GM12878 (cell line): ENCODE measurements at regions not wholly inside any gene's neighbourhood (a gene's known extent, or its start where the extent isn't known, plus 50 kb on each side); places are given as distances from the start of the nearest gene placed in this dataset.

ENCODE experiments used
- ATAC-seq: fragments of 200-7000 bp; cut with Tn5 transposase; 3 replicates; pipeline ENCODE4 v1.9.1; 2020; ENCODE audit warnings: mild to moderate bottlenecking, moderate library complexity
- BruUV-seq: library from RNA; stranded (reverse); fragments of 400-500 nt; replicated peaks from 2 replicates; lab custom pipeline; 2021; lab: Mats Ljungman, UMichigan
- CTCF ChIA-PET: fragments of 300-600 bp; sonication (Branson Sonifier 250); formaldehyde crosslinking; extraction: SDS; loops from one replicate; lab custom pipeline; 2021; ENCODE audit warnings: inconsistent platforms; lab: Yijun Ruan, JAX
- POLR2A ChIA-PET: fragments of 350-600 bp; formaldehyde crosslinking; extraction: SDS; loops from one replicate; lab custom pipeline; 2021; ENCODE audit warnings: inconsistent platforms; lab: Charles Lee
- RAD21 ChIA-PET: fragments of 300-600 bp; sonication (Branson Sonifier 250); formaldehyde crosslinking; loops from one replicate; lab custom pipeline; 2023; ENCODE audit warnings: antibody characterized with exemption; ENCODE audit not compliant: unreplicated experiment; lab: Charles Lee
- SMC1A ChIA-PET: fragments of 300-600 bp; sonication (Branson Sonifier 250); formaldehyde crosslinking; loops from one replicate; lab custom pipeline; 2023; ENCODE audit not compliant: unreplicated experiment, uncharacterized antibody; lab: Charles Lee
- DNase-seq: peaks from one replicate; pipeline ENCODE4 v3.0.0-alpha.2; 2011; ENCODE audit warnings: low read depth, low spot score
- FAIRE-seq: peaks from 3 replicates; lab custom pipeline; 2011; peaks lifted over from hg19 to GRCh38; lab: Jason Lieb, UNC
- H2AFZ ChIP-seq: 2 replicates; pipeline ENCODE4 v1.6.0; 2011; ENCODE audit warnings: low read depth, low read length, control low read depth; ENCODE audit not compliant: control insufficient read depth
- H3K27ac ChIP-seq: 2 replicates; pipeline ENCODE4 v1.5.1; 2011; ENCODE audit warnings: control low read depth; ENCODE audit not compliant: control insufficient read depth, insufficient read depth
- H3K27me3 ChIP-seq, 2 experiments: replicated peaks in 1 of 2; 2 replicates each; pipeline versions ENCODE4 v1.6.0 to v1.6.1; 2011; ENCODE audit warnings: low read length in 1 of 2; ENCODE audit not compliant: control insufficient read depth in 2 of 2, insufficient read depth in 2 of 2
- H3K36me3 ChIP-seq, 2 experiments: 2 replicates each; pipeline ENCODE4 v1.5.1; 2011; ENCODE audit warnings: low read length in 1 of 2; ENCODE audit not compliant: control insufficient read depth in 2 of 2, insufficient read depth in 2 of 2
- H3K4me1 ChIP-seq: 2 replicates; pipeline ENCODE4 v1.6.1; 2011; ENCODE audit warnings: mild to moderate bottlenecking, low read length, moderate library complexity, mixed read lengths; ENCODE audit not compliant: control insufficient read depth, insufficient read depth
- H3K4me2 ChIP-seq: 2 replicates; pipeline ENCODE4 v1.6.0; 2011; ENCODE audit warnings: control low read depth; ENCODE audit not compliant: control insufficient read depth, insufficient read depth
- H3K4me3 ChIP-seq: fragments of 200-600 bp; sonication (generic); 2 replicates; pipeline ENCODE4 v1.5.1; 2016
- H3K79me2 ChIP-seq: 2 replicates; pipeline ENCODE4 v1.6.0; 2011; ENCODE audit warnings: low read length; ENCODE audit not compliant: control insufficient read depth, insufficient read depth
- H3K9ac ChIP-seq: 2 replicates; pipeline ENCODE4 v1.8.0; 2011; ENCODE audit warnings: low read length, control low read depth, mixed read lengths; ENCODE audit not compliant: control insufficient read depth, insufficient read depth
- H3K9me3 ChIP-seq: replicated peaks from 3 replicates; pipeline ENCODE4 v1.5.1; 2011; ENCODE audit warnings: mild to moderate bottlenecking, low read length; ENCODE audit not compliant: control insufficient read depth, insufficient read depth
- H4K20me1 ChIP-seq: 2 replicates; pipeline ENCODE4 v1.6.0; 2011; ENCODE audit not compliant: control insufficient read depth, insufficient read depth
- CBFB ChIP-seq: IDR thresholded peaks from 2 replicates; pipeline ENCODE4 v1.6.1; 2016; ENCODE audit warnings: antibody characterized with exemption, low read depth
- HDAC2 ChIP-seq: fragments of 200-600 bp; sonication (generic); IDR thresholded peaks from 2 replicates; pipeline ENCODE4 v1.6.1; 2017
- JUND ChIP-seq: IDR thresholded peaks from 2 replicates; pipeline ENCODE4 v1.6.1; 2012; ENCODE audit warnings: low read depth, mild to moderate bottlenecking, low read length, improper control_type of control experiment, moderate library complexity
- NFIC ChIP-seq: IDR thresholded peaks from 2 replicates; pipeline ENCODE4 v1.6.1; 2012; ENCODE audit warnings: low read depth, mild to moderate bottlenecking, inconsistent platforms, low read length, moderate library complexity
- SMARCA5 ChIP-seq: fragments of 450-650 bp; IDR thresholded peaks from 2 replicates; pipeline ENCODE4 v1.6.1; 2017; ENCODE audit warnings: mild to moderate bottlenecking
- SRF ChIP-seq, 2 experiments: IDR thresholded peaks; 2 replicates each; pipeline ENCODE4 v1.6.1; 2011; ENCODE audit warnings: low read depth in 2 of 2, low read length in 2 of 2, mild to moderate bottlenecking in 1 of 2, moderate library complexity in 1 of 2
- STAT1 ChIP-seq: fragments of 450-650 bp; conservative IDR thresholded peaks from 2 replicates; pipeline ENCODE4 v1.6.1; 2014; ENCODE audit warnings: antibody characterized with exemption, mild to moderate bottlenecking
- ZNF217 ChIP-seq: fragments of 450-650 bp; IDR thresholded peaks from 2 replicates; pipeline ENCODE4 v1.6.1; 2017; ENCODE audit warnings: antibody characterized with exemption, mild to moderate bottlenecking
- ZNF384 ChIP-seq: IDR thresholded peaks from 2 replicates; pipeline ENCODE4 v1.6.1; 2012; ENCODE audit warnings: low read depth, mild to moderate bottlenecking, low read length, improper control_type of control experiment, borderline replicate concordance
- ZSCAN29 ChIP-seq: fragments of 450-650 bp; IDR thresholded peaks from 2 replicates; pipeline ENCODE4 v1.6.1; 2017; ENCODE audit warnings: mild to moderate bottlenecking, moderate library complexity
- WGBS: methylation state at CpG from one replicate; pipeline ENCODE4 v1.1.6; 2016; ENCODE audit warnings: low lambda C conversion rate; ENCODE audit not compliant: insufficient replicate concordance, insufficient coverage; ENCODE audit errors: missing lambda C conversion rate; 5-methylcytosine and 5-hydroxymethylcytosine counted together
- in situ Hi-C: fragments of 300-500 bp; cut with MboI; formaldehyde crosslinking; loops from 9 replicates; pipeline ENCODE4 v1.14.3; 2018; ENCODE audit warnings: mixed read lengths
- intact Hi-C: fragments of 100-400 bp; cut with micrococcal nuclease; formaldehyde crosslinking; loops from one replicate; pipeline ENCODE4 v1.14.2; 2022; ENCODE audit not compliant: unreplicated experiment
- TF ChIP-seq, protein P1 (sequence below): fragments of 450-650 bp; conservative IDR thresholded peaks from 2 replicates; pipeline ENCODE4 v1.6.1; 2017; ENCODE audit warnings: mild to moderate bottlenecking, moderate library complexity
- TF ChIP-seq, protein P2 (sequence below): fragments of 450-650 bp; IDR thresholded peaks from 2 replicates; pipeline ENCODE4 v1.6.1; 2016; ENCODE audit warnings: mild to moderate bottlenecking
- TF ChIP-seq, protein P3 (sequence below): fragments of 450-650 bp; IDR thresholded peaks from 2 replicates; pipeline ENCODE4 v1.6.1; 2016; ENCODE audit warnings: mild to moderate bottlenecking

DNA sequence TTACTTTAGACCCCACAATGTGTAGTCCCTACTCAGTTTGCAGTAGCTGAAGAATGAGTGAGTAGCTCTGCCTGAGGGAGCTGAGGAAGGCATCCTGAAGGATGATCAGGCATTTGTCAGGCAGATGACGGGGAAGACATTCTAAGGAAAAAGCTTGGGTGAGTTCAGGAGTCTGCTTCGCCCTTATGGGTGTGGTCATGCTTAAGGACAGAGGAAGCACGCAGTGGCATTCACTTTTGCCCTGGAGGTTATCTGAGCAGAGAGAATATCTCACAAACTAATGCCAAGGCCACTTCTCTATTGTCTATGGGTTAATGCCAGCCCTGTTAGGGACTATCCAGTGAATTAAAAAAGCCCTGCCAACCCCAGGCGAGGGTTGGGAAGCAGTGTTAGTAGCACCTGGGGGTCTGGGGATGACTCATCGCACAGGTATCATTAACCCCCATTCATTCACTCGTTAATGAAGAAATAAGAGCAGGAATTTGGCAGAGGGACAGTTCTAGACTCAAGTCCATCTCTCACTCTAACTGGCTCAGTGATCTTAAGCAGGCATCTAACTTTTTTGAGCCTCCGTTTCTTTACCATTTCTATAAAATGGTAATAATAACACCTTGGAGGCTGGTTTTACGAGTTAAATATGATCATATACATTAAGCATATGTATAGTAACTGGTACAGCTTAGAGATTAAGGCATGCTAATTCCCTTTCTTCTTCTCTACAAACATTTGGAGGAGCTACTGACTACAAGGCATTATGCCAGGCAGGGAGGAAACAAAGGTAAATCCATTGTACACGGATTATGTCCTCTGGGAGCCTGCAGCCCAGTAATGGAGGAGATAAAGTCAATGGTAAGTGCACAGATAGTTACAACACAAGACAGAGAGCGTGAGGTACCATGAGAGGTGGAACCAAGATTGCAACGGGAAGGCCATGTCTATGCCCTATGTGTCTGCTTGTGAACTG lies 93.2 kb upstream of the AKIRIN2 start (continued):
- TF ChIP-seq CBFB (no peak), HDAC2 (no peak), SMARCA5 (no peak), NFIC (no peak)
- TF ChIP-seq, protein P1, sequence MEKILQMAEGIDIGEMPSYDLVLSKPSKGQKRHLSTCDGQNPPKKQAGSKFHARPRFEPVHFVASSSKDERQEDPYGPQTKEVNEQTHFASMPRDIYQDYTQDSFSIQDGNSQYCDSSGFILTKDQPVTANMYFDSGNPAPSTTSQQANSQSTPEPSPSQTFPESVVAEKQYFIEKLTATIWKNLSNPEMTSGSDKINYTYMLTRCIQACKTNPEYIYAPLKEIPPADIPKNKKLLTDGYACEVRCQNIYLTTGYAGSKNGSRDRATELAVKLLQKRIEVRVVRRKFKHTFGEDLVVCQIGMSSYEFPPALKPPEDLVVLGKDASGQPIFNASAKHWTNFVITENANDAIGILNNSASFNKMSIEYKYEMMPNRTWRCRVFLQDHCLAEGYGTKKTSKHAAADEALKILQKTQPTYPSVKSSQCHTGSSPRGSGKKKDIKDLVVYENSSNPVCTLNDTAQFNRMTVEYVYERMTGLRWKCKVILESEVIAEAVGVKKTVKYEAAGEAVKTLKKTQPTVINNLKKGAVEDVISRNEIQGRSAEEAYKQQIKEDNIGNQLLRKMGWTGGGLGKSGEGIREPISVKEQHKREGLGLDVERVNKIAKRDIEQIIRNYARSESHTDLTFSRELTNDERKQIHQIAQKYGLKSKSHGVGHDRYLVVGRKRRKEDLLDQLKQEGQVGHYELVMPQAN, result no peak

DNA sequence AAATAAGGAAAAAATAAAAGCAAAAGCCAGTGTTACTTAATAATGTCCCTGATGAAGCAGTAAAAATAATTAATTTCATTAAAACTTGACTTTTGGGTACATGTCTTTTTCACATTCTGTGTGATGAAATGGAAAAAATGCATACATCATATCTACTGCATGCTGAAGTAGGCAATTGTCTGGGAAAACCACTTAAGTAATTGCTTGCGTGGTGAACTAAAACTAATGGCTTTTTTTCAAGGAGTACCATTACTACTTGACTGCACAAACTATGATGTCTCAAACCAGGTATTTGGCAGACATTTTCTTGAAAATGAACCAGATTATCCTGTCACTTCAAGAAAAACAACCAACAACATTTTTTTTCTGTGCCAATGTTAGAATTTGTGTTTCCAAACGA lies 91.3 kb upstream of the AKIRIN2 start:
- FAIRE-seq (no peak), ATAC-seq (no peak), DNase-seq (no peak)
- peaks cover 40% of the 10 kb centered on the region for H3K4me1 ChIP-seq
- ChIA-PET POLR2A (interaction anchor here (0.7 kb wide), 1 partner anchor 79 kb away, joined by 3 read pairs; no protein-coding TSS in a partner anchor), SMC1A (interaction anchor here (0.7 to 7.5 kb wide), 10 partner anchors 9 to 166 kb away, joined by 3 to 56 read pairs (median 4); partner anchors contain the start of gene AKIRIN2), RAD21 (interaction anchor here (5.2 to 6.2 kb wide), 2 partner anchors 13 to 36 kb away, joined by 44 to 53 read pairs; no protein-coding TSS in a partner anchor), CTCF (interaction anchor here (2.2 kb wide), 1 partner anchor 400 kb away, joined by 6 read pairs; no protein-coding TSS in a partner anchor)
- intact Hi-C loops, result no loop called here
- no peak overlapping the region for H3K27ac ChIP-seq
- WGBS, result 96% methylated on average over 2 of the region's 2 CpGs
- H4K20me1 ChIP-seq, result no peaks in the 10 kb centered on the region
- H3K79me2 ChIP-seq, result no peaks in the 10 kb centered on the region
- no TSS peak for BruUV-seq
- TF ChIP-seq SRF (IDR thresholded peaks at IDR 0.05; ENCODE audit: low read depth in 2 of 2, low read length in 2 of 2) (no peak), ZSCAN29 (no peak), ZNF217 (no peak), JUND (no peak), NFIC (no peak), STAT1 (no peak), ZNF384 (no peak)
- TF ChIP-seq, protein P2, sequence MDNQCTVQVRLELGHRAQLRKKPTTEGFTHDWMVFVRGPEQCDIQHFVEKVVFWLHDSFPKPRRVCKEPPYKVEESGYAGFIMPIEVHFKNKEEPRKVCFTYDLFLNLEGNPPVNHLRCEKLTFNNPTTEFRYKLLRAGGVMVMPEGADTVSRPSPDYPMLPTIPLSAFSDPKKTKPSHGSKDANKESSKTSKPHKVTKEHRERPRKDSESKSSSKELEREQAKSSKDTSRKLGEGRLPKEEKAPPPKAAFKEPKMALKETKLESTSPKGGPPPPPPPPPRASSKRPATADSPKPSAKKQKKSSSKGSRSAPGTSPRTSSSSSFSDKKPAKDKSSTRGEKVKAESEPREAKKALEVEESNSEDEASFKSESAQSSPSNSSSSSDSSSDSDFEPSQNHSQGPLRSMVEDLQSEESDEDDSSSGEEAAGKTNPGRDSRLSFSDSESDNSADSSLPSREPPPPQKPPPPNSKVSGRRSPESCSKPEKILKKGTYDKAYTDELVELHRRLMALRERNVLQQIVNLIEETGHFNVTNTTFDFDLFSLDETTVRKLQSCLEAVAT, result no peak
- TF ChIP-seq, protein P3, sequence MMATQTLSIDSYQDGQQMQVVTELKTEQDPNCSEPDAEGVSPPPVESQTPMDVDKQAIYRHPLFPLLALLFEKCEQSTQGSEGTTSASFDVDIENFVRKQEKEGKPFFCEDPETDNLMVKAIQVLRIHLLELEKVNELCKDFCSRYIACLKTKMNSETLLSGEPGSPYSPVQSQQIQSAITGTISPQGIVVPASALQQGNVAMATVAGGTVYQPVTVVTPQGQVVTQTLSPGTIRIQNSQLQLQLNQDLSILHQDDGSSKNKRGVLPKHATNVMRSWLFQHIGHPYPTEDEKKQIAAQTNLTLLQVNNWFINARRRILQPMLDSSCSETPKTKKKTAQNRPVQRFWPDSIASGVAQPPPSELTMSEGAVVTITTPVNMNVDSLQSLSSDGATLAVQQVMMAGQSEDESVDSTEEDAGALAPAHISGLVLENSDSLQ, result no peak
- no peak overlapping the region for H3K4me3 ChIP-seq
- in situ Hi-C loops, result no loop called here
- H3K9me3 ChIP-seq, result no peaks in the 10 kb centered on the region
- no peaks in the 10 kb centered on the region for H3K27me3 ChIP-seq
- H3K9ac ChIP-seq, result no peak overlapping the region
- H2AFZ ChIP-seq, result no peak overlapping the region
- no peaks in the 10 kb centered on the region for H3K36me3 ChIP-seq
- no peak overlapping the region for H3K4me2 ChIP-seq
